BLaER1 treated with 17β-estradiol and CSF1 and Interleukin-3, amounts not matched to agents 10 nM and 100 nM (cell line): ENCODE measurements at regions not wholly inside any gene's neighbourhood (a gene's known extent, or its start where the extent isn't known, plus 50 kb on each side); places are given as distances from the start of the nearest gene placed in this dataset.
"Not testable (repeated sequence)": the region's sequence is repeated elsewhere in the genome, so short reads cannot be mapped to it uniquely, and the experiment has no call there.

Experiments
- H3K27ac ChIP-seq, 11 experiments: shearing (Covaris generic); formaldehyde crosslinking; 2 replicates each; pipeline ENCODE4 v1.8.1; 2022
- H3K27me3 ChIP-seq, 11 experiments: shearing (Covaris generic); formaldehyde crosslinking; 2 replicates each; pipeline ENCODE4 v1.8.1; 2022
- H3K36me3 ChIP-seq, 11 experiments: shearing (Covaris generic); formaldehyde crosslinking; 2 replicates each; pipeline ENCODE4 v1.8.1; 2022
- H3K4me1 ChIP-seq, 10 experiments: shearing (Covaris generic); formaldehyde crosslinking; 2 replicates each; pipeline ENCODE4 v1.8.1; 2022
- H3K4me2 ChIP-seq, 11 experiments: shearing (Covaris generic); formaldehyde crosslinking; 2 replicates each; pipeline ENCODE4 v1.8.1; 2022
- H3K4me3 ChIP-seq, 10 experiments: shearing (Covaris generic); formaldehyde crosslinking; 2 replicates each; pipeline ENCODE4 v1.8.1; 2022
- H3K9ac ChIP-seq, 11 experiments: shearing (Covaris generic); formaldehyde crosslinking; 2 replicates each; pipeline ENCODE4 v1.8.1; 2022
- H3K9me3 ChIP-seq, 11 experiments: shearing (Covaris generic); formaldehyde crosslinking; replicated peaks in 1 of 11; 2 replicates each; pipeline ENCODE4 v1.8.1; 2022
- H4K20me1 ChIP-seq, 11 experiments: shearing (Covaris generic); formaldehyde crosslinking; 2 replicates each; pipeline ENCODE4 v1.8.1; 2022
- Cebpa-rat ChIP-seq, 11 experiments: shearing (Covaris generic); IDR thresholded peaks; 2 replicates each; pipeline ENCODE4 v1.8.1; 2022

DNA sequence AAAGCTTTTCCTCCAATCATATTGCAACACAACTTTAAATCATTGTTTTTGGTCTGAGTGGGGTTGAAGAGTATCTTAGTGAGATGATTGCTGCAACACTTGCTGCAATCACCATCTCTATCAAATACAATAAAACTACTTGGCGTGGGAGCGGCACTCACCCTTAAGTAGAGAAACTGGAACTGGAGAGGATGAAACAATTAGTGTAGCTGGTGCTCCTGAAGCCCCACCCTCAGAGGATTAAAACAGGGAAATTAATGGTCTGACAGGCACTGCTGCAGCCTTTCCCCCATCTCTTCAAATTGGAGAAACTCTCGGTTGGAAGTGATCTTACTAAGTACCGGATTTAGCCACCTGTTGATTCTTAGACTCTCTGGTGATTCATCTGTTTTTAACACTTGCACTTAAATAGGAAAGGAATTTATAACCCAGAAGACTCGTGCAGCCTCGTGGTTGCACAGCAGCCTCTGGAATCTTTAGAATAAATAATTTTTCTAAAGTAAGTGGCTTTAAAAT is 80.5 kb upstream of the KIF26B start:
- H3K9ac ChIP-seq = no peak overlapping the region
- H4K20me1 ChIP-seq = no peaks in the 10 kb centered on the region
- TF ChIP-seq Cebpa-rat (IDR thresholded peaks at IDR 0.05) = no peak
- H3K27me3 ChIP-seq = no peaks in the 10 kb centered on the region
- H3K4me3 ChIP-seq = no peak overlapping the region
- no peaks in the 10 kb centered on the region for H3K4me1 ChIP-seq
- no peak overlapping the region for H3K4me2 ChIP-seq
- peaks cover 3 to 24% (median 15%) of the 10 kb centered on the region in 11 experiments; a peak in 15 of 22 replicates for H3K36me3 ChIP-seq
- H3K9me3 ChIP-seq = peaks cover 0 to 21% (median 13%) of the 10 kb centered on the region in 11 experiments; a peak in 13 of 22 replicates
- no peak overlapping the region for H3K27ac ChIP-seq

- Histone ChIP-seq H3K27me3 (no peaks in the 10 kb centered on the region), H3K4me1 (no peaks in the 10 kb centered on the region), H3K4me2 (no peak overlapping the region), H3K27ac (no peak overlapping the region), H3K4me3 (no peak overlapping the region), H4K20me1 (no peaks in the 10 kb centered on the region), H3K9me3 (peaks cover 0 to 21% (median 13%) of the 10 kb centered on the region in 11 experiments; a peak in 13 of 22 replicates), H3K9ac (no peak overlapping the region), H3K36me3 (peaks cover 3 to 24% (median 15%) of the 10 kb centered on the region in 11 experiments; a peak in 15 of 22 replicates)
- no peak for TF ChIP-seq Cebpa-rat (IDR thresholded peaks at IDR 0.05)
Observed at GRCh38 chr1:245070836-245071615, 83.8 kb upstream of the KIF26B start.

DNA sequence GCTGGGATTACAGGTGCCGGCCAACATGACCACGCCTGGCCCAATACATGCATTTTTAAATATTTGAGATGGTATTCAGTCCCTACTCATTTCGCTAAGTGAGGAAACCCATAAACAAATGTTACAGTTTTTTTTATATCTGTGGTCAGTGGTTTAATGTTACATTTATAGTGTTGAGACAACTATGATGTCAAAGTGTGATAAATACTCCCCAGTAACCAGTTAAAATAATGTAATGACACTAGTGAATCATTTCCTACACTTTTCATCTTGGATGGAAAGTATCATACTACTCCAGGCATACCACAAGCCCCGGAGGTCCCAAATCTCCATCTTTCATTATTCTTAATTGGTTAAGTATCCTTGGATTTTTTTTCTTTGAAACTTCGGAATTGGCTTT is 87.5 kb upstream of the KIF26B start:
- Histone ChIP-seq H3K36me3 (peaks cover 0 to 35% (median 16%) of the 10 kb centered on the region in 11 experiments; a peak in 15 of 22 replicates), H4K20me1 (no peaks in the 10 kb centered on the region), H3K4me3 (no peak overlapping the region), H3K4me2 (no peak overlapping the region), H3K27me3 (no peaks in the 10 kb centered on the region), H3K27ac (no peak overlapping the region), H3K9ac (no peak overlapping the region), H3K9me3 (peaks cover 0 to 15% (median 9%) of the 10 kb centered on the region in 11 experiments; a peak in 13 of 22 replicates), H3K4me1 (no peaks in the 10 kb centered on the region)
- TF ChIP-seq Cebpa-rat (IDR thresholded peaks at IDR 0.05) = no peak

DNA sequence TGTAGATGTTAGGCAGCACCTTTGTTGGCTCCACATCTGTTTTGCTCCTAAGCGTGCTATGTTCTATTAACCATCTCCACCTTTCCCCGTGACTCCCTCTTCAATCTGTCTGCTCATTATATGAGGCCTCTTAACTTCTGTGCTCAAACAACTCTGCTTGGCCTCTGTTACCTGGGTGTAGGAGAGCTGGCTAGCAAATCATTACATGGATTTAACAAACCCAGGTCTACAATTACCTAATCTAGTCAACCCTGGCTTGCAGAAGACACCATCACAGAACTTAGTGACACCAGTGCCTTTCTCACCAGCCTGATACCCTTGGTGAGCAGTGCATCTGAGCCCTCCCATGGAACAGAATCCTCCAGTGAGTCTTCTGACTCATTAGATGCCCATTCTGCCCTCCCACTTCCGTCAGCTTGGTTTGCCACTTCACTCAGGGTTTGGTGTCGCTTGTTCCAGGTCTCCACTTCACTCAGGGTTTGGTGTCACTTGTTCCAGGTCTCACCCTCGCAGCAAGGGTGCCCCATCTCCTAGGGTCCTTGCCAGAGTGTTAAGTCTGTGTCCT is 92.0 kb upstream of the KIF26B start:
- H4K20me1 ChIP-seq = no peaks in the 10 kb centered on the region
- H3K9me3 ChIP-seq = no peaks in the 10 kb centered on the region
- H3K4me1 ChIP-seq = no peaks in the 10 kb centered on the region
- peaks cover 0 to 37% (median 8%) of the 10 kb centered on the region in 11 experiments; a peak in 9 of 22 replicates for H3K36me3 ChIP-seq
- H3K4me3 ChIP-seq = no peak overlapping the region
- H3K27ac ChIP-seq = no peak overlapping the region
- no peak for TF ChIP-seq Cebpa-rat (IDR thresholded peaks at IDR 0.05)
- H3K9ac ChIP-seq = no peak overlapping the region
- no peak overlapping the region for H3K4me2 ChIP-seq
- no peaks in the 10 kb centered on the region for H3K27me3 ChIP-seq

DNA sequence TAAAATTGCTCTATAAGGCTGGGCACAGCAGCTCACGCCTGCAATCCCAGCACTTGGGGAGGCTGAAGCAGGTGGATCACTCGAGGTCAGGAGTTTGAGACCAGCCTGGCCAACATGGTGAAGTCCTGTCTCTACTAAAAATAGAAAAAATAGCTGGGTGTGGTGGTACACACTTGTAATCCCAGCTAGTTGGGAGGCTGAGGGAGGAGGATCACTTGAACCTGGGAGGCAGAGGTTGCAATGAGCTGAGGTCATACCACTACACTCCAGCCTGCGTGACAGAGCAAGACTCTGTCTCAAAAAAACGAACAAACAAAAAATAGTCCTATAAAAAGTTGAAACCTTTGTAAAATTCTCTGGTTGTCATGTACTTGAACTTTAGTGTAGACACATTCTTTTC is 93.0 kb upstream of the KIF26B start:
- not testable (repeated sequence) for H3K27ac ChIP-seq, H3K27me3 ChIP-seq, H3K4me3 ChIP-seq, H4K20me1 ChIP-seq, H3K9me3 ChIP-seq, H3K4me2 ChIP-seq, H3K9ac ChIP-seq, H3K4me1 ChIP-seq
- peaks cover 0 to 37% (median 8%) of the 10 kb centered on the region in 11 experiments; a peak in 9 of 22 replicates for H3K36me3 ChIP-seq

DNA sequence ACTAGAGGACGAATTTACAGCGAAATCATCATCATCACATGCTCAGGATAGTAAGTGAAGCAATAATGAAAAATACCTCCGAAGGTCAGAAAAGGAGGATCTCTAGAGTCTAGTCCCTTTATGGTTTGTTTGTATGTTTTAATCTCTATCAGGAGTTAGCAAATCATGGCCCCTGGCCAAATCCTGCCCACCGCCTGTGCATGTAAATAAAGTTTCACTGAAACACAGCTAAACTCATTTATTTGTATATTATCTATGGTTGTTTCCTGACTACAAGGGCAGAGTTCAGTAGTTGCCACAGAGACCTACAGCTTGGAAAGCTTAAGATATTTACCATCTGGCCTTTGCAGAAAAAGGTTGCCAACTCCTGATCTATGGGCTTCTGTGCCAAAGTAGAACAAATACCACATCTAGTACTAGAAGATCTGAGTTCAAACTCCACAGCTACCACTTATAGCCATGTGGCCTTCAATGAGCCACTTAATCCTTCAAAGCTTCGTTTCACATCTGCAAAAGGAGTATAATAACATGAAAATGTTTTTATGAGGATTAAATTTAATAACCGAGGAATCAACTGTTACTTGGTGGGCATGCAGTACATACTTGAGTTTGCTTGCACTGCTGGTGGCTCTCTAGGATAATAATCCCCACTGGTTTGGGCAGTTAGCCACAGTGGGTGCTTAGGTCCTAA is 94.0 kb upstream of the KIF26B start:
- H3K4me3 ChIP-seq = no peak overlapping the region
- H3K4me1 ChIP-seq = peaks cover 0 to 13% (median 0%) of the 10 kb centered on the region in 10 experiments; a peak in 4 of 20 replicates
- H3K27ac ChIP-seq = no peak overlapping the region
- no peak overlapping the region for H3K9ac ChIP-seq
- no peaks in the 10 kb centered on the region for H3K27me3 ChIP-seq
- peaks cover 0 to 40% (median 8%) of the 10 kb centered on the region in 11 experiments; a peak in 10 of 22 replicates for H3K36me3 ChIP-seq
- no peaks in the 10 kb centered on the region for H3K9me3 ChIP-seq
- no peaks in the 10 kb centered on the region for H4K20me1 ChIP-seq
- no peak for TF ChIP-seq Cebpa-rat (IDR thresholded peaks at IDR 0.05)
- no peak overlapping the region for H3K4me2 ChIP-seq

GRCh38 chr1:245059806-245060424 is 94.9 kb upstream of the KIF26B start:
- no peak overlapping the region for H3K9ac ChIP-seq
- no peaks in the 10 kb centered on the region for H3K27me3 ChIP-seq
- peaks cover 0 to 50% (median 8%) of the 10 kb centered on the region in 11 experiments; a peak in 11 of 22 replicates for H3K36me3 ChIP-seq
- peaks cover 0 to 22% (median 2%) of the 10 kb centered on the region in 10 experiments; a peak in 12 of 20 replicates for H3K4me1 ChIP-seq
- no peak overlapping the region for H3K4me2 ChIP-seq
- no peak overlapping the region for H3K27ac ChIP-seq
- no peak overlapping the region for H3K4me3 ChIP-seq
- no peak for TF ChIP-seq Cebpa-rat (IDR thresholded peaks at IDR 0.05)
- no peaks in the 10 kb centered on the region for H4K20me1 ChIP-seq
- no peaks in the 10 kb centered on the region for H3K9me3 ChIP-seq

DNA sequence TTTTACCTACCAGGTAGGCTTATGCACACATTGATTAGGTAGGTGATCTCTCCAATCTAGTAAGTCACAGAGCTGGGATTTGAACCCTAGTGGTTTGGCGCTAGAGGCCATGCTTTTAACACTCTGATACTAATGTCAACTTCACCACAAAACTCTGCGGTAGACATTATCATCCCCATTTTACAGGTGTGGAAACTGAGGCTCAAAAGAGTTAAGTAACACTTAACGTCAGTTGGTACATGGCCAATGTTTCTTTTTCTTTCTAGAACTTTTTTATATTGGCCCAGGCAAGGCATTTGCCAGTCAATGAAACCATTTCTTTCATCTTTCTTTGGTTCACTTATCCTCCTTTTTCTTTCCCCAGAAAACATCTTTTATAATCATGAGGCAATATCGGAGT is 95.9 kb upstream of the KIF26B start:
- H3K27me3 ChIP-seq = no peaks in the 10 kb centered on the region
- H3K4me3 ChIP-seq = no peak overlapping the region
- H3K4me2 ChIP-seq = no peak overlapping the region
- H4K20me1 ChIP-seq = no peaks in the 10 kb centered on the region; a peak in 1 of 22 replicates
- no peak for TF ChIP-seq Cebpa-rat (IDR thresholded peaks at IDR 0.05)
- no peak overlapping the region for H3K9ac ChIP-seq
- no peak overlapping the region for H3K27ac ChIP-seq
- H3K36me3 ChIP-seq = peaks cover 0 to 54% (median 8%) of the 10 kb centered on the region in 11 experiments; a peak in 11 of 22 replicates
- peaks cover 0 to 32% (median 11%) of the 10 kb centered on the region in 10 experiments; a peak in 12 of 20 replicates for H3K4me1 ChIP-seq
- no peaks in the 10 kb centered on the region for H3K9me3 ChIP-seq
